ENCODE measurements at regions not wholly inside any gene's neighbourhood (a gene's known extent, or its start where the extent isn't known, plus 50 kb on each side); places are given as distances from the start of the nearest gene placed in this dataset.

GRCh38 chr10:124146483-124146882 is 53.1 kb upstream of the CHST15 start:
- CTCF ChIA-PET: no interaction called here
- Histone ChIP-seq H3K36me3 (ENCODE audit: low read depth, low read length) (no peaks in the 10 kb centered on the region), H3K4me3 (ENCODE audit: low read length) (no peak overlapping the region), H3K27ac (ENCODE audit: low read length) (no peak overlapping the region), H3K9ac (ENCODE audit: low read length) (no peak overlapping the region), H2AFZ (ENCODE audit: low read length) (no peak overlapping the region), H3K27me3 (ENCODE audit: low read length) (no peaks in the 10 kb centered on the region), H3K79me2 (ENCODE audit: low read length) (no peaks in the 10 kb centered on the region), H3K9me2 (replicated peaks; ENCODE audit: low read length) (no peaks in the 10 kb centered on the region), H3K9me3 (ENCODE audit: low read length) (no peaks in the 10 kb centered on the region), H3K4me1 (ENCODE audit: insufficient read depth, low read length) (peaks cover 3% of the 10 kb centered on the region), H3F3A (ENCODE audit: low read length, unreplicated experiment) (no peaks in the 10 kb centered on the region), H3K4me2 (ENCODE audit: low read length) (no peak overlapping the region), H4K20me1 (ENCODE audit: low read length) (no peaks in the 10 kb centered on the region)
- TF ChIP-seq EZH2 (IDR thresholded peaks at IDR 0.05; ENCODE audit: low read length, unreplicated experiment) (no peak), EZH2phosphoT487 (IDR thresholded peaks at IDR 0.05; ENCODE audit: borderline replicate concordance, low read length) (no peak), CTCF (conservative IDR thresholded peaks at IDR 0.05; ENCODE audit: low read depth, low read length) (no peak)
- no peak for DNase-seq
- intact Hi-C loops (cut with micrococcal nuclease): no loop called here
- POLR2A ChIA-PET (ENCODE audit: unreplicated experiment): no interaction called here
- no TSS peak for BruUV-seq (replicated peaks)
- ATAC-seq: no peak

GRCh38 chr10:124145109-124145870 is 51.9 kb upstream of the CHST15 start:
- ChIA-PET CTCF (no interaction called here), POLR2A (ENCODE audit: unreplicated experiment) (no interaction called here)
- intact Hi-C loops (cut with micrococcal nuclease): no loop called here
- no TSS peak for BruUV-seq (replicated peaks)
- Histone ChIP-seq H3K9ac (ENCODE audit: low read length) (no peak overlapping the region), H3K27me3 (ENCODE audit: low read length) (no peaks in the 10 kb centered on the region), H3K9me3 (ENCODE audit: low read length) (no peaks in the 10 kb centered on the region), H3K4me3 (ENCODE audit: low read length) (no peak overlapping the region), H3K27ac (ENCODE audit: low read length) (no peak overlapping the region), H3K79me2 (ENCODE audit: low read length) (no peaks in the 10 kb centered on the region), H4K20me1 (ENCODE audit: low read length) (no peaks in the 10 kb centered on the region), H3K36me3 (ENCODE audit: low read depth, low read length) (no peaks in the 10 kb centered on the region), H3K4me2 (ENCODE audit: low read length) (no peak overlapping the region), H2AFZ (ENCODE audit: low read length) (no peak overlapping the region), H3K9me2 (replicated peaks; ENCODE audit: low read length) (no peaks in the 10 kb centered on the region), H3F3A (ENCODE audit: low read length, unreplicated experiment) (no peaks in the 10 kb centered on the region), H3K4me1 (ENCODE audit: insufficient read depth, low read length) (no peaks in the 10 kb centered on the region)
- TF ChIP-seq CTCF (conservative IDR thresholded peaks at IDR 0.05; ENCODE audit: low read depth, low read length): no peak
- no peak for TF ChIP-seq EZH2 (IDR thresholded peaks at IDR 0.05; ENCODE audit: low read length, unreplicated experiment)
- DNase-seq (no peak), ATAC-seq (no peak)

- no peaks in the 10 kb centered on the region for H4K20me1 ChIP-seq (ENCODE audit: low read length)
- CTCF ChIA-PET: no interaction called here
- H3K4me1 ChIP-seq (ENCODE audit: insufficient read depth, low read length): no peaks in the 10 kb centered on the region
- no TSS peak for BruUV-seq (replicated peaks)
- no peak overlapping the region for H2AFZ ChIP-seq (ENCODE audit: low read length)
- no peak overlapping the region for H3K4me2 ChIP-seq (ENCODE audit: low read length)
- intact Hi-C loops (cut with micrococcal nuclease): no loop called here
- H3K9ac ChIP-seq (ENCODE audit: low read length): no peak overlapping the region
- TF ChIP-seq EZH2 (IDR thresholded peaks at IDR 0.05; ENCODE audit: low read length, unreplicated experiment) (no peak), EZH2phosphoT487 (IDR thresholded peaks at IDR 0.05; ENCODE audit: borderline replicate concordance, low read length) (no peak)
- no peak overlapping the region for H3K4me3 ChIP-seq (ENCODE audit: low read length)
- DNase-seq (no peak), ATAC-seq (no peak)
- no peaks in the 10 kb centered on the region for H3K36me3 ChIP-seq (ENCODE audit: low read depth, low read length)
- H3F3A ChIP-seq (ENCODE audit: low read length, unreplicated experiment): no peaks in the 10 kb centered on the region
- no peaks in the 10 kb centered on the region for H3K9me3 ChIP-seq (ENCODE audit: low read length)
- no peaks in the 10 kb centered on the region for H3K27me3 ChIP-seq (ENCODE audit: low read length)
- no peaks in the 10 kb centered on the region for H3K9me2 ChIP-seq (replicated peaks; ENCODE audit: low read length)
- no peak overlapping the region for H3K27ac ChIP-seq (ENCODE audit: low read length)
- POLR2A ChIA-PET (ENCODE audit: unreplicated experiment): no interaction called here
- no peaks in the 10 kb centered on the region for H3K79me2 ChIP-seq (ENCODE audit: low read length)
Observed at GRCh38 chr10:124144536-124144935, 51.1 kb upstream of the CHST15 start.
